Loucy (cell line): ENCODE measurements at regions not wholly inside any gene's neighbourhood (a gene's known extent, or its start where the extent isn't known, plus 50 kb on each side); places are given as distances from the start of the nearest gene placed in this dataset.
"Not testable (repeated sequence)": the region's sequence is repeated elsewhere in the genome, so short reads cannot be mapped to it uniquely, and the experiment has no call there.

Experiments used
- EZH2phosphoT487 ChIP-seq: fragments of 200-600 bp; IDR thresholded peaks from 2 replicates; pipeline ENCODE4 v1.6.1; 2018; ENCODE audit warnings: antibody characterized with exemption, mild to moderate bottlenecking, moderate library complexity, borderline replicate concordance
- TF ChIP-seq, protein P1 (sequence below): fragments of 200-600 bp; sonication (generic); conservative IDR thresholded peaks from 2 replicates; pipeline ENCODE4 v1.5.1; 2014; ENCODE audit warnings: mild to moderate bottlenecking, antibody characterized with exemption, low read length

DNA sequence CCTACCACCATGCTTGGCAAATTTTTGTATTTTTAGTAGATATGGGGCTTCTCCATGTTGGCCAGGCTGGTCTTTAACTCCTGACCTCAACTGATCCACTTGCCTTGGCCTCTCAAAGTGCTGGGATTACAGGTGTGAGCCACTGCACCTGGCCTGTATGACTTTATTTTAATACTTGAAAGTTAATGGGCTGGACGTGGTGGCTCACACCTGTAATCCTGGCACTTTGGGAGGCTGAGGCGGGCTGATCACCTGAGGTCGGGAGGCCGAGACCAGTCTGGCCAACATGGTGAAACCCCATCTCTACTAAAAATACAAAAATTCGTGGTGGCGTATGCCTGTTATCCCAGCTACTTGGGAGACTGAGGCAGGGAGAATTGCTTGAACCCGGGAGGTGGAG lies 105.9 kb upstream of the TPTE start:
- TF ChIP-seq, protein P1, sequence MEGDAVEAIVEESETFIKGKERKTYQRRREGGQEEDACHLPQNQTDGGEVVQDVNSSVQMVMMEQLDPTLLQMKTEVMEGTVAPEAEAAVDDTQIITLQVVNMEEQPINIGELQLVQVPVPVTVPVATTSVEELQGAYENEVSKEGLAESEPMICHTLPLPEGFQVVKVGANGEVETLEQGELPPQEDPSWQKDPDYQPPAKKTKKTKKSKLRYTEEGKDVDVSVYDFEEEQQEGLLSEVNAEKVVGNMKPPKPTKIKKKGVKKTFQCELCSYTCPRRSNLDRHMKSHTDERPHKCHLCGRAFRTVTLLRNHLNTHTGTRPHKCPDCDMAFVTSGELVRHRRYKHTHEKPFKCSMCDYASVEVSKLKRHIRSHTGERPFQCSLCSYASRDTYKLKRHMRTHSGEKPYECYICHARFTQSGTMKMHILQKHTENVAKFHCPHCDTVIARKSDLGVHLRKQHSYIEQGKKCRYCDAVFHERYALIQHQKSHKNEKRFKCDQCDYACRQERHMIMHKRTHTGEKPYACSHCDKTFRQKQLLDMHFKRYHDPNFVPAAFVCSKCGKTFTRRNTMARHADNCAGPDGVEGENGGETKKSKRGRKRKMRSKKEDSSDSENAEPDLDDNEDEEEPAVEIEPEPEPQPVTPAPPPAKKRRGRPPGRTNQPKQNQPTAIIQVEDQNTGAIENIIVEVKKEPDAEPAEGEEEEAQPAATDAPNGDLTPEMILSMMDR, result not testable (repeated sequence)
- TF ChIP-seq EZH2phosphoT487, result not testable (repeated sequence)
